Loucy (cell line): ENCODE measurements at regions not wholly inside any gene's neighbourhood (a gene's known extent, or its start where the extent isn't known, plus 50 kb on each side); places are given as distances from the start of the nearest gene placed in this dataset.

Source experiments
- H2AFZ ChIP-seq: fragments of 200-600 bp; sonication (generic); 2 replicates; pipeline ENCODE4 v1.6.0; 2016; ENCODE audit warnings: antibody characterized with exemption, mild to moderate bottlenecking, low read length, moderate library complexity
- H3F3A ChIP-seq: fragments of 200-600 bp; 2 replicates; pipeline ENCODE4 v1.6.0; 2016; ENCODE audit warnings: antibody characterized with exemption, low read depth, mild to moderate bottlenecking
- H3K27me3 ChIP-seq: fragments of 200-600 bp; sonication (generic); 2 replicates; pipeline ENCODE4 v1.6.1; 2014; ENCODE audit warnings: low read length, mild to moderate bottlenecking; ENCODE audit not compliant: insufficient read depth, poor library complexity, severe bottlenecking
- H3K36me3 ChIP-seq: fragments of 200-600 bp; sonication (generic); 2 replicates; pipeline ENCODE4 v1.6.1; 2016; ENCODE audit warnings: low read length; ENCODE audit not compliant: insufficient read depth
- H3K4me1 ChIP-seq: fragments of 200-600 bp; sonication (generic); 2 replicates; pipeline ENCODE4 v1.5.1; 2014; ENCODE audit warnings: low read length, mild to moderate bottlenecking; ENCODE audit not compliant: insufficient read depth, poor library complexity, severe bottlenecking
- H3K4me2 ChIP-seq: fragments of 200-600 bp; sonication (generic); 2 replicates; pipeline ENCODE4 v1.6.0; 2014; ENCODE audit warnings: antibody characterized with exemption, low read length, low read depth, mild to moderate bottlenecking; ENCODE audit not compliant: poor library complexity, severe bottlenecking
- H3K4me3 ChIP-seq: fragments of 200-600 bp; sonication (generic); 2 replicates; pipeline ENCODE4 v1.5.1; 2014; ENCODE audit warnings: low read length, mild to moderate bottlenecking, mixed read lengths; ENCODE audit not compliant: poor library complexity, severe bottlenecking
- H3K79me2 ChIP-seq: fragments of 200-600 bp; sonication (generic); 2 replicates; pipeline ENCODE4 v1.6.1; 2014; ENCODE audit warnings: low read length; ENCODE audit not compliant: insufficient read depth
- H3K9ac ChIP-seq: fragments of 200-600 bp; sonication (generic); 2 replicates; pipeline ENCODE4 v1.6.0; 2014; ENCODE audit warnings: mild to moderate bottlenecking, low read depth, low read length, moderate library complexity; ENCODE audit not compliant: poor library complexity, severe bottlenecking
- H3K9me2 ChIP-seq: fragments of 200-600 bp; sonication (generic); replicated peaks from 2 replicates; pipeline ENCODE4 v1.6.1; 2016; ENCODE audit warnings: low read depth, low read length, mixed read lengths
- H3K9me3 ChIP-seq: fragments of 200-600 bp; sonication (generic); 2 replicates; pipeline ENCODE4 v1.6.1; 2014; ENCODE audit warnings: mild to moderate bottlenecking, antibody characterized with exemption, low read length, low read depth; ENCODE audit not compliant: insufficient read depth
- H4K20me1 ChIP-seq: fragments of 200-600 bp; sonication (generic); 2 replicates; pipeline ENCODE4 v1.6.0; 2014; ENCODE audit warnings: antibody characterized with exemption, low read length, mild to moderate bottlenecking; ENCODE audit not compliant: insufficient read depth, poor library complexity, severe bottlenecking
- EZH2phosphoT487 ChIP-seq: fragments of 200-600 bp; IDR thresholded peaks from 2 replicates; pipeline ENCODE4 v1.6.1; 2018; ENCODE audit warnings: antibody characterized with exemption, mild to moderate bottlenecking, moderate library complexity, borderline replicate concordance
- TF ChIP-seq, protein P1 (sequence below): fragments of 200-600 bp; sonication (generic); conservative IDR thresholded peaks from 2 replicates; pipeline ENCODE4 v1.5.1; 2014; ENCODE audit warnings: mild to moderate bottlenecking, antibody characterized with exemption, low read length

DNA sequence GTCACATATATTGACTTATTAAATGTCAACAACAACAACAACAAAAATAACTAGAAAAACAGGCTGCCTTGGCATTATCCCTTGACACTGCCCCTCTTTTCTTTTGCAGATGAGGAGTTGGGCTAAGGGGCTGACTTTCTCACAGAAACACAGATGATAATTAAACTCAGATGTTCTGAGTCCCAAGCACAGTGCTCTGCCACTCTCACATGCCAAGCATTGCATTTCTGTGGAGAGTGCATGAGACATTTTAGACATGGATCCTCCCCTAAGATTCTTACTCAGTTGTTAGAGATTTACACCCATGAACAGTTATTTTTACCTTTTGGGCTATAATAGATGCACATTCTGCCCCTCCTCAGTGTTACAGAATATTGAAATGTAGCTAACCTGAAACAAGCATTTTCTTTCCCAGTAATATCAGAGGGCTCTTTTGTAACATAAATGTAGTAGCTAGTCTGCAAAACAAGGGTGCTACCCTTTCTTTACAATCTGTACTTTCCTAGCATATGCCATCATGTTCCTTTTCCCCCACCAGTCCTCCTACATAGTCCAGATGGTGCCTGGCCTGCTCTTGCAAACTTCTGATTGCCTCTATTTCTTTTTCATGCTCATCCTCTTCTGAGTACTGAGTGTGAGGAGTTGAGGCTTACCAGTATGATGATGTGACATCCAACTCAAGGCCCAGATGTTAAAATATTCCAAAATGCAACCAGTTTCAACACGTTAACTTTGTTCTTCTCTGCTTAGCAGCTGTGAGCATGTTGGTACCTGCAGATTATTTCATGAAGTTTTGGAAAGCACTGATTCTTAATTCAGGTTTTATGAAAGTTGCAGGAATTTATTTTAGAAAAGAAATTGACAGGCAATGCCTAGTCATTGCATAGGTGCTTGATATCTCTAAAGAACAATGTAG lies 125.0 kb upstream of the ATP2B1 start:
- TF ChIP-seq, protein P1, sequence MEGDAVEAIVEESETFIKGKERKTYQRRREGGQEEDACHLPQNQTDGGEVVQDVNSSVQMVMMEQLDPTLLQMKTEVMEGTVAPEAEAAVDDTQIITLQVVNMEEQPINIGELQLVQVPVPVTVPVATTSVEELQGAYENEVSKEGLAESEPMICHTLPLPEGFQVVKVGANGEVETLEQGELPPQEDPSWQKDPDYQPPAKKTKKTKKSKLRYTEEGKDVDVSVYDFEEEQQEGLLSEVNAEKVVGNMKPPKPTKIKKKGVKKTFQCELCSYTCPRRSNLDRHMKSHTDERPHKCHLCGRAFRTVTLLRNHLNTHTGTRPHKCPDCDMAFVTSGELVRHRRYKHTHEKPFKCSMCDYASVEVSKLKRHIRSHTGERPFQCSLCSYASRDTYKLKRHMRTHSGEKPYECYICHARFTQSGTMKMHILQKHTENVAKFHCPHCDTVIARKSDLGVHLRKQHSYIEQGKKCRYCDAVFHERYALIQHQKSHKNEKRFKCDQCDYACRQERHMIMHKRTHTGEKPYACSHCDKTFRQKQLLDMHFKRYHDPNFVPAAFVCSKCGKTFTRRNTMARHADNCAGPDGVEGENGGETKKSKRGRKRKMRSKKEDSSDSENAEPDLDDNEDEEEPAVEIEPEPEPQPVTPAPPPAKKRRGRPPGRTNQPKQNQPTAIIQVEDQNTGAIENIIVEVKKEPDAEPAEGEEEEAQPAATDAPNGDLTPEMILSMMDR: no peak
- no peak for TF ChIP-seq EZH2phosphoT487
- no peaks in the 10 kb centered on the region for H3K79me2 ChIP-seq

DNA sequence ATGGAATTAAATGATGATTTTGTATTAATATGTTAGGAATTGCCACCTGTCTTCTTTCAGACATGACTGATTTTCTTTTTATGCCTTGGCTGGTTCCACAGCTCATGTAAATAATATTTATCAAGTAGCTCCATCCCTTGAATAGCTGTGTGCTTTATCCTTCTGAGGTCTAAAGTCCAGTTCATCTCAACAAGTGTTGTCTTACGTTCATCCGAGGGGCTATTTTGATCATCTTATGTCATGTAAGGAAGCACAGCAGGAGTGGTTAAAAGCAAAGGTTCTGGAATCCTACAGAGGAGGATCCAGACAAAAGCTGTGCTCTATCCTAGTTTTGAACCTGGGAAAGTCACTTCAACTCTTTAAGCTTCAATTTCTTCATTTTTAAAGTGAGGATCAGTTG lies 123.7 kb upstream of the ATP2B1 start:
- H3K4me1 ChIP-seq: no peaks in the 10 kb centered on the region
- no peak overlapping the region for H3K4me3 ChIP-seq
- no peak overlapping the region for H2AFZ ChIP-seq
- no peaks in the 10 kb centered on the region for H4K20me1 ChIP-seq
- H3K9me2 ChIP-seq: no peaks in the 10 kb centered on the region
- TF ChIP-seq, protein P1: no peak
- no peak for TF ChIP-seq EZH2phosphoT487
- H3F3A ChIP-seq: no peaks in the 10 kb centered on the region
- no peak overlapping the region for H3K4me2 ChIP-seq
- no peaks in the 10 kb centered on the region for H3K9me3 ChIP-seq
- H3K79me2 ChIP-seq: no peaks in the 10 kb centered on the region
- no peaks in the 10 kb centered on the region for H3K36me3 ChIP-seq
- no peak overlapping the region for H3K9ac ChIP-seq
- H3K27me3 ChIP-seq: no peaks in the 10 kb centered on the region

More for the DNA sequence above, 125.0 kb upstream of the ATP2B1 start:
- H3K4me2 ChIP-seq: no peak overlapping the region
- no peaks in the 10 kb centered on the region for H4K20me1 ChIP-seq
- no peaks in the 10 kb centered on the region for H3K9me3 ChIP-seq
- no peaks in the 10 kb centered on the region for H3K4me1 ChIP-seq
- H3K4me3 ChIP-seq: no peak overlapping the region
- no peak overlapping the region for H3K9ac ChIP-seq
- H2AFZ ChIP-seq: no peak overlapping the region
- no peaks in the 10 kb centered on the region for H3K27me3 ChIP-seq
- no peaks in the 10 kb centered on the region for H3F3A ChIP-seq
- H3K36me3 ChIP-seq: no peaks in the 10 kb centered on the region
- H3K9me2 ChIP-seq: no peaks in the 10 kb centered on the region

DNA sequence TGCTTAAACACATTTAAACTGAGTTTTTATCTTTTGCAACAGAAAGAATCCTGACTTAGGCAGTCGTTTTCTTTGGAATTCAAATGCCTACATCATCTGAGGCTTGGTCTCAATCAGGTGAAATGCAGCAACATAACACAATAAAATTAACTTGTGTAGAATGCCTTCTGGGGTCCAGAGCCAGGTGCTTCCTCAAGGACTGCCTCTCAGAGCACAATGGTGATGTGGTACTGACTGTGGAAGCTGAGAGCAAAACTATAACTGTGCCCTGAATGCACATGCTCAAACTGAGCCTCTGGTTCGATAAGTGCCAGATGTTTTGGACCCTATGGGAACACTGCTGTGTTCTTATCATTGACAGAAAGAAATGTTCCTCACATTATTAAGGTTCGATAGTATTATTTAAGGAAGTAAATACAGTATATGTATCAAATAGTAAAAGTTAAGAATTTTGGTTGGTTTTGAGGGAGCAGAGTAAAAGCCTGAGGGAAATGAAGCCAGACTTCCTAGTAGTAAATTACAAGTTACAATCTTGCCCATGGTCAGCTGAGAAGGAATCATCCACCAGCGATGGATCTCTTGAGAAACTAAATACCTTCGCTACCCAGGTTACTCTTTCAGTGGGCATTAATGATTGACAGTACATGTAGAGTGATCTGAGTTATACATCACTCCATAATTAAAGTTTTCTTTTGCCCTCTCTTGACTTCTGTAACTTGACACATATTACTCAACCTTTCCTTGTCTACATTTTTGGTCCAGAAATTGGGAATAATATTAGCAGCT lies 122.9 kb upstream of the ATP2B1 start:
- H4K20me1 ChIP-seq: no peaks in the 10 kb centered on the region
- H2AFZ ChIP-seq: no peak overlapping the region
- no peaks in the 10 kb centered on the region for H3K36me3 ChIP-seq
- no peak overlapping the region for H3K4me3 ChIP-seq
- no peaks in the 10 kb centered on the region for H3K9me2 ChIP-seq
- no peaks in the 10 kb centered on the region for H3K79me2 ChIP-seq
- H3K9me3 ChIP-seq: no peaks in the 10 kb centered on the region
- H3K4me2 ChIP-seq: no peak overlapping the region
- TF ChIP-seq EZH2phosphoT487: no peak
- TF ChIP-seq, protein P1: no peak
- H3K27me3 ChIP-seq: no peaks in the 10 kb centered on the region
- H3K4me1 ChIP-seq: no peaks in the 10 kb centered on the region
- no peaks in the 10 kb centered on the region for H3F3A ChIP-seq
- no peak overlapping the region for H3K9ac ChIP-seq
